Mesodermal cell (in vitro differentiated cells): ENCODE measurements at regions not wholly inside any gene's neighbourhood (a gene's known extent, or its start where the extent isn't known, plus 50 kb on each side); places are given as distances from the start of the nearest gene placed in this dataset.

Experiments used
- H3K27ac ChIP-seq: 2 replicates; pipeline ENCODE4 v1.7.0; 2013; ENCODE audit warnings: mild to moderate bottlenecking, low read depth, low read length, moderate library complexity; ENCODE audit not compliant: severe bottlenecking
- H3K36me3 ChIP-seq: 2 replicates; pipeline ENCODE4 v1.7.1; 2013; ENCODE audit warnings: mild to moderate bottlenecking, low read length, moderate library complexity; ENCODE audit not compliant: control insufficient read depth, insufficient read depth
- H3K4me1 ChIP-seq: one replicate; pipeline ENCODE4 v1.7.1; 2013; ENCODE audit warnings: mild to moderate bottlenecking, low read length; ENCODE audit not compliant: insufficient read depth, control insufficient read depth, poor library complexity, severe bottlenecking
- H3K4me3 ChIP-seq: 2 replicates; pipeline ENCODE4 v1.7.0; 2013; ENCODE audit warnings: low read length, control low read depth, mild to moderate bottlenecking; ENCODE audit not compliant: insufficient read depth, poor library complexity, severe bottlenecking; ENCODE audit errors: extremely low read depth
- H3K9me3 ChIP-seq: 2 replicates; pipeline ENCODE4 v1.7.1; 2013; ENCODE audit warnings: mild to moderate bottlenecking, low read length, moderate library complexity; ENCODE audit not compliant: control insufficient read depth
- WGBS, 2 experiments: methylation state at CpG; one replicate each; pipeline ENCODE4 v1.1.5; 2013; ENCODE audit warnings: missing lambda C conversion rate in 2 of 2; ENCODE audit not compliant: insufficient coverage in 2 of 2; 5-methylcytosine and 5-hydroxymethylcytosine counted together

DNA sequence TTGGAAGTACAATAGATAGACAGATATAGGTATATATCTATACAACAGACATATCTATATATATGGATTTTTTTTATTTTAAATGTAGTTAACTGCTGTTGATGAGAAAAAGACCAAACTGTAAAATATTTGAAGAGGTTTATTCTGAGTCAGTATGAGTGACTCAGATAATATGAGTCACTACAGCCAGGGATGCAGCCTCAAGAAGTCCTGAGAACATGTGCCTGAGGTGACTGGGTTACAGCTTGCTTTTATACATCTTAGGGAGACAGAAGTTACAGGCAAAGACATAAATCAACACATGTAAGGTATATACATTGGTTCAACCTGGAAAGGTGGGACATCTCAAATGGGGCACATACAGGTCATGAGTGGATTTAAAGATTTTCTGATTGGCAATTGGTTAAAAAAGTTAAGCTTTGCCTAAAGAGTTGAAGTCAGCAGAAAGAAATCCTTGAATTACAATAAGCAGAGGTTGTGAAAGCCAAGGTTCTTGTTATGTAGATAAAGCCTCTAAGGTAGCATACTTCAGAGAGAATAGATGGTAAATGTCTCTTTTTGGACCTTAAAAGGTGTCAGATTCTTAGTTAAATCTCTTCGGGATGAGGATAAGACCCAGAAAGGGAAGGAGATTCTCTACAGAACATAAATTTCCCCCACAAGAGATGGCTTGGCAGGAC lies 149.9 kb downstream of the RBM43 start:
- H3K27ac ChIP-seq, result no peak overlapping the region
- H3K4me1 ChIP-seq, result no peaks in the 10 kb centered on the region
- H3K9me3 ChIP-seq, result no peaks in the 10 kb centered on the region
- no peaks in the 10 kb centered on the region for H3K36me3 ChIP-seq
- no peak overlapping the region for H3K4me3 ChIP-seq
- WGBS, 2 experiments, result 60% methylated on average over 1 of the region's 1 CpG; no CpG with 5 or more reads in 1 of the 2 experiments

- H3K27ac ChIP-seq, result no peak overlapping the region
- H3K4me3 ChIP-seq, result no peak overlapping the region
- H3K4me1 ChIP-seq, result no peaks in the 10 kb centered on the region
- H3K9me3 ChIP-seq, result no peaks in the 10 kb centered on the region
- H3K36me3 ChIP-seq, result no peaks in the 10 kb centered on the region
- 94 to 100% methylated on average over 1 to 2 of the region's 3 CpGs for WGBS, 2 experiments
Measured at GRCh38 chr2:151106805-151107506, 154.7 kb downstream of the RBM43 start.

- 80% methylated on average over 1 of the region's 4 CpGs; no CpG with 5 or more reads in 1 of the 2 experiments for WGBS, 2 experiments
- H3K4me1 ChIP-seq, result no peaks in the 10 kb centered on the region
- H3K4me3 ChIP-seq, result no peak overlapping the region
- no peaks in the 10 kb centered on the region for H3K36me3 ChIP-seq
- H3K9me3 ChIP-seq, result no peaks in the 10 kb centered on the region
- H3K27ac ChIP-seq, result no peak overlapping the region
Measured at GRCh38 chr2:151103551-151103950, 158.1 kb downstream of the RBM43 start.

DNA sequence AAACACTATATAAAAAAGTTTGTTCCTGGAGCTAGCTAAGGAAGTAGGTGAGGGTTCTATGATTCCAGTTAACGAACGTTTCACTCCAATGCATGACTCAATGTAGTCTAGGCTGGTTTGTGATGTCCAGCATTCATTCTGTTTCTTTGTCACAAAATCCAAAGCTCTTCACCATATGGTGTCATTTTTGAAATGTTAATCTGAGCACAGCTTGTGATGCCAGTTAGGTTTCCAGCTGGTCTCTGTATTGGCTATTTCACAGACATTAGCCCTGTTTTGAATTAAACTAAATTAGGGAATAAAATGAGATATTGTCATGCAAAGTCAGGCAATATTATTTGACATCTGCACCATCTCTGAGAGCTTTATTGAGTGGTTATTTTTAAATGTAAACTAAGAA lies 159.4 kb downstream of the RBM43 start:
- Histone ChIP-seq H3K36me3 (no peaks in the 10 kb centered on the region), H3K4me1 (no peaks in the 10 kb centered on the region), H3K4me3 (no peak overlapping the region), H3K27ac (no peak overlapping the region), H3K9me3 (no peaks in the 10 kb centered on the region)
- no CpG with 5 or more reads among the region's 2 CpGs for WGBS, 2 experiments

- H3K36me3 ChIP-seq, result no peaks in the 10 kb centered on the region
Measured at GRCh38 chr2:151098841-151099240, 162.8 kb downstream of the RBM43 start.

GRCh38 chr2:151097895-151098294 lies 163.8 kb downstream of the RBM43 start:
- no peaks in the 10 kb centered on the region for H3K9me3 ChIP-seq
- no peaks in the 10 kb centered on the region for H3K36me3 ChIP-seq
- H3K27ac ChIP-seq, result no peak overlapping the region
- 77 to 89% methylated on average over 2 of the region's 4 CpGs for WGBS, 2 experiments
- H3K4me1 ChIP-seq, result no peaks in the 10 kb centered on the region
- H3K4me3 ChIP-seq, result no peak overlapping the region

More at GRCh38 chr2:151098841-151099240, 162.8 kb downstream of the RBM43 start:
- H3K4me1 ChIP-seq, result no peaks in the 10 kb centered on the region
- no peaks in the 10 kb centered on the region for H3K9me3 ChIP-seq
- no peak overlapping the region for H3K4me3 ChIP-seq
- no peak overlapping the region for H3K27ac ChIP-seq

DNA sequence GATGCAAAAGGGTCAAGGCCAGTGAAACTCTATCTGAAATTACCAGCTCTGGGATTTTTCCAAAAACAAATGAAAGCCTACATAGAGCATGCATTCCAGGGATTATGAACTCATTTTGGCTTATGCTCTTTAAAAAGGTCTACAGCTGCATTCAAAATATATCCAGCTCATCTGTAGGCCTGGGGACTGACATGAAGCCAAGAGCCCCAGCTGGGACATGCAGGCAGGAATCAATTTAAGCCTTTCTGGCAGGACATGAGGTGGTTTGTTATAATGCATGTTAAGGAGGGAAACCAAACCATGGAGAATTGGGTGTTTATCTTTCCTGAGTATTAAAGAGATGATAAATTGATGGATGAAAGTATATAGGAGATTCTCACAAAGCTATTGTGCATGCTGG lies 164.5 kb downstream of the RBM43 start:
- Histone ChIP-seq H3K9me3 (no peaks in the 10 kb centered on the region), H3K4me1 (no peaks in the 10 kb centered on the region), H3K36me3 (no peaks in the 10 kb centered on the region), H3K27ac (no peak overlapping the region), H3K4me3 (no peak overlapping the region)

DNA sequence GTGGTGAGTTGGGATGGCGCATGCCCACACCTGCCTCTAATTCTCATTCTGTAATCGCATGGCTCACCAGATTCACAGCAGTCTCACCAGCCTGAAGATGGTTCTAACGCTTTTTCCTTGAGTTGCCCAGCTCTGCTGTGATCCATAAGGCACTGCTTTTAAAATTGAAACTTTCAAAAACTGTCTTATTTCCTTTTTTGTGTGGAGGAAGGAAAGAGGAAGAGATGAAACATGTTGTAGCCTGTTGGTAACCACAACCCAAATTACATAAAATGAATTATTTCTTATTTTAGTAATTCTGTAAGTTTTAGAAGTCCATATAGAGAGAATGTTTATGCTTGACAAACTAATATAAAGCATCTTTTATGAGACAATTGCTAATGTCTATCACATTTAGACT lies 165.4 kb downstream of the RBM43 start:
- Histone ChIP-seq H3K27ac (no peak overlapping the region), H3K36me3 (no peaks in the 10 kb centered on the region), H3K9me3 (no peaks in the 10 kb centered on the region), H3K4me3 (no peak overlapping the region), H3K4me1 (no peaks in the 10 kb centered on the region)
- 91 to 97% methylated on average over 3 of the region's 3 CpGs for WGBS, 2 experiments

GRCh38 chr2:151095463-151095862 lies 166.2 kb downstream of the RBM43 start:
- H3K9me3 ChIP-seq, result no peaks in the 10 kb centered on the region
- no peak overlapping the region for H3K27ac ChIP-seq
- 80 to 92% methylated on average over 2 of the region's 3 CpGs for WGBS, 2 experiments
- H3K4me3 ChIP-seq, result no peak overlapping the region
- no peaks in the 10 kb centered on the region for H3K36me3 ChIP-seq
- H3K4me1 ChIP-seq, result no peaks in the 10 kb centered on the region

DNA sequence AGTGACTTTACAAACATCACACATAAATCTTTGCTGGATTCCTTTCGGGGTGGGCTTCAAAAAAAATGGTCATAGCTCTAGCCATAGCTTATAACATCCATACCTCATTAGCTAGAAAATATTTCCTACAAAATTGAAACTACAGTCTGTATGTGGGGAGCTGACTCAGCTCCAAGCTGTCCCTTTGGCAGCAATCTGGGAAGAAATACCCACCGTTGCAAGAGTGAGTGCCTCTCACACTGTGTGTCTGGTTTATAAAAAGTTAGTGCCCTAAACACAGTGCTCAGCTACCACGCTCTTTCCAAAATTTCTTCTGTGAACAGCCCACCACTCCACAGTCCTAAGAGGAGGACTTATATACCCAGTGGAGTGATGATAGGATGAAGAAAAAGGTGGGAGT lies 170.1 kb downstream of the RBM43 start:
- no peaks in the 10 kb centered on the region for H3K36me3 ChIP-seq
- H3K4me1 ChIP-seq, result no peaks in the 10 kb centered on the region
- no peak overlapping the region for H3K4me3 ChIP-seq
- H3K9me3 ChIP-seq, result no peaks in the 10 kb centered on the region
- no peak overlapping the region for H3K27ac ChIP-seq
- WGBS, 2 experiments, result no CpG with 5 or more reads among the region's 3 CpGs

- H3K9me3 ChIP-seq, result no peaks in the 10 kb centered on the region
- no peak overlapping the region for H3K4me3 ChIP-seq
- no peaks in the 10 kb centered on the region for H3K4me1 ChIP-seq
- WGBS, 2 experiments, result 94 to 95% methylated on average over 2 to 3 of the region's 3 CpGs
- H3K36me3 ChIP-seq, result no peaks in the 10 kb centered on the region
- H3K27ac ChIP-seq, result no peak overlapping the region
Measured at GRCh38 chr2:151087377-151087776, 174.3 kb downstream of the RBM43 start.
